AG20443 (cell line): ENCODE measurements at regions not wholly inside any gene's neighbourhood (a gene's known extent, or its start where the extent isn't known, plus 50 kb on each side); places are given as distances from the start of the nearest gene placed in this dataset.

Experiments
- DNase-seq: peaks from one replicate; pipeline ENCODE4 v3.0.0; 2012; ENCODE audit warnings: low spot score, mixed read lengths

DNA sequence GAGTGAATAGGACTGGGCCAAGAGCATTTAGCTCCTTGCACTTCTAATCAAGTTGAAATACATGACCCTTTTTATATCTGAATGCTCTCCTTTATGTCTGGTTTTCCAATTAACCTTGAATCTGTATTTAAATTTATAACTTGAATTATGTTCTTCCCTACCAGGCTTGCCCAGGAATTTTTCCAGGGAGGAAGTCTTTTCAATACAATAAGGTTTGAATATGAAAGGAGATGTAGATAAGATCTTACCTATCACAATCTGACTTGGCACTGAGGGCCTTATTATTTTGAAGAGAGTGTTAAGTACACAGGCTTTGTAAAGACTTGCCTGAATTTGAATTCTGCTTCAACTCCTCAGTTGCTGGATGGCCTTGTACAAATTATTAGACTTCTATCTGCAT is 555.7 kb downstream of the PCDH7 start:
- no peak for DNase-seq

DNA sequence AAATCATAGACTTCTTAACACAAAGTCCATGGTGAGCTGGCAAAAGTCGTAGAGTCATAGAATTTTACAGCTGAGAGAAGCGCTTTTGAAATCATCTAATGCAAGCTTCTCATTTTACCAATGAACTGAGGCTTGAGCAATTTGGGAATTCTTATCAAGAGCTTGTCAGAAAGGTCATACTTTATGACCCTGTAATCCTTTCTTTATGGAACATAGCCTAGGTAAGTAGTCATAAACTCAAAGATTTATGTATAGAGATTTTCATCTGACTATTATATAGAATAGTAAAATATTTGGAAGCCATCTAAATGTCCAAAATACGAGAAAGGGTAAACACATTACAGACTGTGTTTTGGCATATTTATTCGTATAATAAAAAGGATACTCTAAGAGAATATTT is 563.5 kb downstream of the PCDH7 start:
- no peak for DNase-seq

DNA sequence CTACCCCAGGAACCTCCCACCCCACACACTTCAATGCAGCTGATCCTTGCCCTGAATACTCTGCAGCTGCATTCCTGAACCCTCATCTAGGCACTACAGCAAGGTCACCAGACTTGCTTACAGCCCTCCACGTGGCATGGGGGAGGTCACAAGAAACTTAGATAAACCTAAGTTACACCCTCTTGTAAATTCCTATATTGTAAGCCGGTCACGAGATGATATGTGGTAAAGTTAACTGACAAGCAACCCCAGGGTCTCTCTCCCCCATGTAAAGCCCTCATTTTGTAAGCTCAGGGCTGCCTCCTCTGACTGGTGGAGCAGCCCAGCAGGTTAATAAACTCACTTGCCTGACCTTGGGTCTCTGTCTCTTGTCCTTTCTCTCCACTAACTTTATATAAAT is 570.7 kb downstream of the PCDH7 start:
- no peak for DNase-seq

DNA sequence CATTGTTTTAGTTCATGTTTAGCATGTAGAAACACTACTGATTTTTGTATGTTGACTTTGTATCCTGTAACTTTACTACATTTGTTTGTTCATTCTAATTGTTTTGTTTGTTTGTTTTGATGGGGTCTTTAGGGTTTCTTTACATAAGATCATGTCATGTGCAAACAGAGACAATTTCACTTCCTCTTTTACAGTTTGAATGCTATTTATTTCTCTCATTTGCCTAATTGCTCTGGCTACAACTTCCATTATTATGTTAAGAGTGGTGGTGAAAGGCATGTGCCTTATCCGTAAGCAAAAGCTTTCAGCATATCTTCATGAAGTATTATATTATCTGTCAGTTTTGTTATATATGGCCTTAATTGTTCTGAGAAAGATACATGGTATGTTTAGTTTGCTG is 571.1 kb downstream of the PCDH7 start:
- DNase-seq: no peak

DNA sequence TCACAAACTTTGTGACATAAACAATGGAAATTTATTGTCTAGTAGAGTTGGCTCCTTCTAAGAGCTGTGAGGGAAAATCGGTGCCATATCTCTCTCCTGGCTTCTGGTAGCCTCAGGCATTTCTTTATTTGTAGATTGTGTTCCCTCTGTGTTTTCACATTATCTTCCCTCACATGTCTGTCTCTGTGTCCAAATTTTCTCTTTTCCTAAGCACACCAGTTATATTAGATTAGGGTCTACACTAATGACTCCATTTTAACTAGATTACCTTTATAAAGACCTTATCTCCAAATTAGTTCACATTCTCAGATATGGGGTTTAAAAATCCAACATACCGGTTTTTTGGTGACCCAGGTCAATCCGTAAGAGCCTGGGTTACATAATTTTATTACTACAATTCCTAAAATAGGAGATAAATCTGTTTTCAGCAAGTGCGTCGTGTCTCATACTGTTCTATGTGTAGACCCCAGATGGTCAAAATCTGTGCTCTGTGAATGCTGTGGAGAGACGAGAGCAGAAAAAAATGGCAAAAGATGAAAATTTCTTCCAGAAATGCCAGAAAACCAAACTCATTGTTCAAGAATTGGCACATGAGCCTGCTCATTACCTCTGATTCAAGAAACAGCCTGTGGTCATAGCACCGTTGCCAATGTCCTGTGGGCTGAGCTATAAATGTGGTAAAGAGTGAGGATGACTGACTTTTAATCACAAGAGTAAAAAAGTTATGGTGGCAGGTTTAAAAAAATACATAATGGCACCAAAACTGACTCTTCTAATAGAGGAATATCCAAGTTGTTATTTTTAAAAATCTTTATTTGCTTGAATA is 574.7 kb downstream of the PCDH7 start:
- DNase-seq: no peak

DNA sequence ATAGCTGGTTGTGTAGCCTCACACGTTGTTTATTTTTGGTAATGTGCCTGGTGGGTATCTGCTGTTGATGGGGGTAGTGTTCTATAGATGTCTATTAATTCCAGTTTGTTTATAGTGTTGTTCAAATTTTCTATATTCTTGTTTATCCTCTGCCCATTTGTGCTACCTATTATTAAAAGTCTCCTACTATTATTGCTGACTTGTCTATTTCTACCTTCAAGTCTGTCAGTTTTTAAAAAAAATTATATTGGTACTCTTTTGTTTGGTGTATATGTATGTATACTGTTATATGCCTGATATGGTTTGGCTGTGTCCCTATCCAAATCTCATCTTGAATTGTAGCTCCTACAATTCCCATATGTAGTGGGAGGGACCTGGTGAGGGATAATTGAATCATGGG is 578.6 kb downstream of the PCDH7 start:
- no peak for DNase-seq

DNA sequence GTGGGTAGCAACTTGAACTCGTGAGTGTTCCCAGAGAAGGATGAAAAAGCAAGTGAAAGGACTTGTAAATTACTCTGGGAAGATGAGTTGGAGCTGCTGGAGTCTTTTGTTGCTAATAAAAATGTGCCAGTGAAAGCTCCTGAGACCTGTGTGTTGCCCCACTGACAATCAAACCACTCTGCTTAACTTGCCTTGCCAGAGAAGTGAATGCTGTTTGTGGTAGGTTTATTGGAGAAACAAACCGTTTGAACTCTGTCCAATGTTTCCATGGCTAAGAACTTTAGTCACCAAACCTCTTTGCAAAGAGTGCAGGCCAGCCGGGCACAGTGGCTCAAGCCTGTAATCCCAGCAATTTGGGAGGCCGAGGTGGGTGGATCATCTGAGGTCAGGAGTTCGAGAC is 586.9 kb downstream of the PCDH7 start:
- no peak for DNase-seq

DNA sequence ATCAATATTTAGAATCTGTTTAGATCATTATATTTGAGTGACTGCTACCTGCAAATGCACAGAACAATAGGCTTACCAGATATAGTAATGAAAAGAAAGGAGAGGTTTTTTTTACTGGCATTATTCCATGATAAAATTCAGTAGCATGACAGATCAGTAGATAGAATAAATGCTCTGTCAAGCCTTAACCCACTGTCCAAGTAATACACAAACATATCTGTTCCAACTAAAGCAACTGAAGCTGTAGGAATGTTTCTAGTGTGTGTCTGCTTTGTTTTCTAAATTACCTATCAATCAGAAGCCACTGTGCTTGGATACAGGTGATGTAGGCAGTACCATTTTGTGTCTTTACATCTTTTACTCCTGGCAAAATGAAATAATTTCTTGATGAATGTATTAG is 604.6 kb downstream of the PCDH7 start:
- DNase-seq: no peak

DNA sequence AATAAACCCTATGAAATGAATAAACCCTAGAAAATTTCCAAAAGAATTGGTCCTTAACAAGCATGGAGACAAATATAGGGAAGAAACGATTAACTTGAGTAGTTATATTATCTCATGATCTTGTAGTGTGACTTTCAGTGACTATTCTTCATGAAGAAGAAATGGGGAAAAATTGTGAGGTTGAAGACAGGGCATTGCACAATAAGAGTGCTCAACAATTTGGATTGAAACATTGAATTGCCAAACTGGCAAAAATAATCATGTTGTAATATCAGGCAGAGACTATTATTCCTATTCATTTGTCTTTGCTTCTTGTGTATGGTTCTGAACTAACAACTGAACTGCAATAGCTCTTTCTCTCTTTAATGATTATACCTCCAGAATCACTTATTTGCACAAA is 605.1 kb downstream of the PCDH7 start:
- no peak for DNase-seq

DNA sequence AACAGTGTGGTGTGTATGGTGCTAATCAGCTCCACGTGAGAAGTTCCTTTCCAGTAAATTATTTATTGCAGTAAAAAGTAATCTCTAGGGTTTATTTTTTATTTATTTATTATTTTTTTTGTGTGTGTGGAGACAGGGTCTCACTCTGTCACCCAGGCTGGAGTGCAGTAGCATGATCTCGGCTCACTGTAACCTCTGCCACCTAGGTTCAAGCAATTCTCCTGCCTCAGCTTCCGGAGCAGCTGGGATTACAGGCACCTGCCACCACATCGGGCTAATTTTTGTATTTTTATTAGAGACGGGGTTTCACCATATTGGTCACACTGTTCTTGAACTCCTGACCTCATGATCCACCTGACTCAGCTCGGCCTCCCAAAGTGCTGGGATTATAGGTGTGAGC is 606.9 kb downstream of the PCDH7 start:
- no peak for DNase-seq

DNA sequence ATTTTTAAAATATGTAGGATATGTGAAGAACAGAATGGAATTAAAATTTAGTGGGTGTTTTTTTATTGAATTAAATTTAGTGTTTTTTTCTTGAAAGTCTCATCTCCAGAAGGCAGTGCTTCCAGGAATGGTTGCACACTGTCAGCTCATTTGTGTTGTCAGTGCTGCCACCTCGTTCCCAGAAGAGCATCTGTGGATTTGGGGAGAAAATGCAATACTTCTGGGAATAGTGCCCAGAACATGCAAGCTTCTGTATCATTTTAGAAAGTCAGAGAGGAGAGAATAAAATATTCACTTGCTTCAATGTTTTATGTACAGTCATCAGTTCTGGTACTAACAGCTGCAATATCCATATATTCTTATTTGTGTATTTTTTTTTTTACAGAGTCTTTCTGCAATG is 608.8 kb downstream of the PCDH7 start:
- no peak for DNase-seq

DNA sequence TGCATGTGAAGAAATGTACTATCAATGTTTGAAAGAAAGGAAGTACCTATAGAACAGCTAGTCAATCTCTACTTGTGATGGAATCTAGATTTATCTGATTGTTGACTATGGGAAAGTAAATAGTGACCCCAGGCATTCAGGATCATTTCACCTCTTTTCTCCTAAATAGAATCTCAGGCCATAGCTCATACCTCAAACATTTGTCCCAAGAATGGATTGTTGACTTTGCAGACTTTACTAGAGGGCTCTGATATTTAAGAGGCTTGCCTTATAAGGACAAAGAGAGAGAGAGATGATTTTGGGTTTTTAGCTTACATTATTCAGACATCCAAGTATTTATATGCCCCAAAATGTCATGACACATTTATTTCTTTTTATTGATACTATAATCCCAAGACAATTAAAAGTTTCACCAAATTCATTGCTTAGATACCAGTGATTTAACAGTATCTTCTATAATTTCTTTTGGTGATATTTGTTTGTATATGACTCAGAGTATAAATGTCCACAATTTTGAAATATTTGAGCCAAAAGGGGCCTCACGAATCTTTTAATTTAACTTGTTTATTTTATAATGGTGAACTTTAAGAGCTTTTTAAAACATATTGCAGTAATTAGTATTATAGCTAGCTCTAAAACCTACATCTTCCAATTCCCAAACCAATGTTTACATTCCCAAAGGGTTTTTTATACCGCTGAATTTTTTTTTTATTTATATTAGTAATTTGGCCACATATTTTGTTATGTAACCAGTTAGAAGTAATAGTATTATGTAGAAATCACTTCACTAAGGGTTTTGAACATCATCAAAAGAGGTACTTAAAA is 614.1 kb downstream of the PCDH7 start:
- DNase-seq: no peak

DNA sequence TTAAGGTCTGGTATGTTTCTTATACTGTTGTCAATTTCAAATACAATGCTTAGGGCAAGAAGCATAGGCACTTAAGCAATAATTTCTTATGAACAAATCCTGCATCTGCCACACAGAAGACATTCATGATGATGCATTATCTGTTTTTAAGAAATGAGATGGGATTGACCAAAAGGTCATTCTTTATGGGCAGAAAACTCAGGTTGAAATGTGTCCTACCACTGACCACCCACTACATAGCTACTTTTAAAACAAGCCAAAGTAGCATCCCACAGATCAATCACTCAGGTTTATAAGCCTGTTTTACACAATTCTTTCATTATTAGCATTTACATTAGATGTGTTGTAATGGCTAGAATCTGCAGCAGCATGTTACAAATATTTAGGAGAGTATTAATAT is 617.8 kb downstream of the PCDH7 start:
- no peak for DNase-seq

DNA sequence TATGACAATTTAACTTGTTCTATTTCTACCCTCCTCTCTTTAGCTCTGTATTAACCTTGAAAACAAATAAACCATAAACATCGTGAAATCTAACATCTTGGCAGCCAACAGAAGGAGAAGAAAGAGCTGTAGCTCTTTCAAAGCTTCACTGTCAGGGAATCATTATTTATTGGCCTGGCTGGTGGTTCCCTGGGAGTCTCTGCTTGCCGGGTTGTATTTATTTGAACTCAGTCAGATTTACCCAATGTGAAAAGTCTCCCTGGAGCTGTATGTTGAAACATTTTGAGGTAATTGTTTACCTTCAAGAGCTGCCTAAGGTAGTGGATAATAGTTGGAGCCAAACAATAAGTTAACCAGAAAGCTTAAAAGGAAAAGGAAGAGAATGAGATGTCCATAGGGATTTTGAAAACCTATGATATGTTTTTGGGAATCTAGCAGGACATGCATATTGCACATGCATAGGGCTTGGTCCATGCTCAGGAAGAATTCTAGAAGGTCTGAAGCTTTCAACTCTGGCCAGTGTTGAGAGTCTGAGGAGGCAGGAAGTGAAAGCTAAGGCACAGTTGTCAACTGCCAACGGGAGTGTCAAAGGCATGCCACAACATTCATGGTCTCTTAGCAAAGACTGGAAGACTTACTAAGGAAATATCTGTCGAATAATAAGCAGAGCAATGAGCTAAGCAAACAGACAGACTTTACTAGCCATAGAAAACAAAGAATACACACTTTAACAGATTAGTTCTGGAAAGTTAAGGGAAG is 621.6 kb downstream of the PCDH7 start:
- no peak for DNase-seq

DNA sequence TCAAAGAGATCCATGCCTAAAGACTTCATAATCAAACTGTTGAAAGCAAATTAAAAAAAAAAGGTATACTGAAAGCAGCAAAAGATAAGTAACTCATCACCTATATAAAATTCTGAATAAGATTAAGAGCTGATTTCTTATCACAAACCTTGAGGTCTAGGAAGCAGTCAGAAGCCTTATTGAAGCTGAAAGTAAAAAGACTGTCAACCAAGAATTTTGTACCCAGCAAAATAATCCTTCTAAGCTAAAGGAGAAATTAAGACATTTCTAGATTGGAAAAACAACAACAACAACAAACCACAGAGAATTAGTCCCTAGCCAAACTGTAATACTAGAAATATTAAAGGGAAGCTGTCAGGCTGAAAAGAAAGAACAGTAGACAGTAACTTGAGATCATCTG is 622.9 kb downstream of the PCDH7 start:
- no peak for DNase-seq

DNA sequence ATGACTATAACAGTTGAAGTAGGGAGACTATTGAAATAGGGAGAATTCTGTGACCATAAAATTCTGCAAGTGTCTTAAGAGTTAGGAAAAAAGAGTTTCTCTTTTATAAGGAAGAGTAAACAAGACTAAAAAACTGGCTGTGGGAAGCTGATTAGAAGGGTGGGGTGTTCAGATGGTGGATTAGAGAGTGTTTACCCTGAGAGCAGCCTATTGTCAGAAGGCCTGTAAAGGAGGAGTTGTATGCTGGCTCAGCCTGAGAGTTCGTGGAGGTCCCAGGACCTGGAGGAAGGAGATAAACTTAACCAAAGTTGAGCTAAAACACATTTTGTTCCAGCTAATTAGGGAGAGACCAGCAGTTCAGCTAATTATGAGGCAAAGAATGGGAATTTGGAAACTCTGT is 629.7 kb downstream of the PCDH7 start:
- no peak for DNase-seq

DNA sequence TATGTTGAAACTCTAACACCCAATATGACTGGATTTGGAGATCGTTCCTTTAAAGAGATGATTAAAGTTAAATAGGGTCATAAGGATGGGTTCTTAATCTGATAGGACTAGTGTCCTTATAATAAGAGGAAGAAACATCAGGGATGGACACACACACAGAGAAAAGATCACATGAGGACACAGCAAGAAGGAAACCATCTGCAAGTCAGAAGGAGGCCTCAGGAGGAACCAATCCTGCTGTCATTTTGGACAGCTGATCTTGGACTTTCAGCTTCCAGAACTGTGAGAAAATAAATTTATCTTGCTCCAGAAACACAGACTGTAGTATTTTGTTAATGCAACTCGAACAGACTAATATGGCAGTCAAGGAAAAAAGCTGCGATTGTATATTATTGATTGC is 631.5 kb downstream of the PCDH7 start:
- DNase-seq: no peak

DNA sequence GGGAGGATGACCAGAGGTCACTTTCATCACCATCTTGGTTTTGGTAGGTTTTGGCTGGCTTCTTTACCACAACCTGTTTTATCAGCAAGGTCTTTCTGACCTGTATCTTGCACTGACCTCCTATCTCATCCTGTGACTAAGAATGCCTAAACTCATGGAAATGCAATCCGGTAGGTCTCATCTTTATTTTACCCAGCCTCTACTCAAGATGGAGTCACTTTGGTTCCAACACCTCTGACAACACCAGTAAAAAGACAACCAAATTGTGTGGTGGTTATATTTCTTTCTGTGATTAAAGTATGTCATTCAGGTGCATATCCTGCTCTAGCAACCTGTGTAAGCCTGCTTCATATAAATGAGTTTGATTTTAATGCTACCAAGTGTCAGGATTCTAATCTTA is 636.7 kb downstream of the PCDH7 start:
- no peak for DNase-seq

DNA sequence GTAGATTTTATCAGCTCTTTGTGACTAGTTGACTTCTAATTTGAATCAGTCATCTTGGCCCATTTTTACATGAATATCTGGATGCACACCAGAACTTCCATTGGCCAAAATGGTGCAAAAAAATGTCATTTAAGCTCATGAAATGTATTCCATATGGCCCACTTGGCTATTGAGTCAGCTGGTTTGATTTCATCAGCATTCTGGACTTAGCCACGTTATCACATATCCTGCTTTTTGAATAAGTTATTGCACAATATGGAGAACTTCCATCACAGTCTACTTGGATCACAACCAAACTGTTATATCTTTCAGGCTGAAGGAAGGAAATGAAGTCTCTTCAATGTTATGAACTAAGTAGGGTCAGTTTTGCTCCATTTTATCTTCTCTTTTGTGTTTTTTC is 640.6 kb downstream of the PCDH7 start:
- peak; percentile 13 for DNase-seq

DNA sequence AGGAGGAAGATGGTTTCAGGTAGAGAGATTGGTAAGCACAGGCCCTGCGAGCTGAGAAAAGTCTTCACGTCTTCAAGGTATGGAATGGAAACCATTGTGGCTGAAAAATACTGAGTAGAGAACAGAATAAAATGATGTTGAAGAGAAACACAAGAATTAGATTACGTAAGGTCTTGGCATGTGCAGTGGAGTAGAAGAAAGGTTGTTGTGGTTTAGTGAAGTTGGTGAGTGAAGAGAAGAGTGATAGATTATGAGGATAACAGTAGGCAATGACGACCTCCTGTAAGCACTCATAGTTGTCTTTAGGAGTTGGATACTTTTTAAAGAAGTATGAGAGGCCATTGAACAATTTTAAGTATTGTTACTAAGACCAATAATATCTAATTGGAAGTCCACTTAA is 642.6 kb downstream of the PCDH7 start:
- DNase-seq: no peak

DNA sequence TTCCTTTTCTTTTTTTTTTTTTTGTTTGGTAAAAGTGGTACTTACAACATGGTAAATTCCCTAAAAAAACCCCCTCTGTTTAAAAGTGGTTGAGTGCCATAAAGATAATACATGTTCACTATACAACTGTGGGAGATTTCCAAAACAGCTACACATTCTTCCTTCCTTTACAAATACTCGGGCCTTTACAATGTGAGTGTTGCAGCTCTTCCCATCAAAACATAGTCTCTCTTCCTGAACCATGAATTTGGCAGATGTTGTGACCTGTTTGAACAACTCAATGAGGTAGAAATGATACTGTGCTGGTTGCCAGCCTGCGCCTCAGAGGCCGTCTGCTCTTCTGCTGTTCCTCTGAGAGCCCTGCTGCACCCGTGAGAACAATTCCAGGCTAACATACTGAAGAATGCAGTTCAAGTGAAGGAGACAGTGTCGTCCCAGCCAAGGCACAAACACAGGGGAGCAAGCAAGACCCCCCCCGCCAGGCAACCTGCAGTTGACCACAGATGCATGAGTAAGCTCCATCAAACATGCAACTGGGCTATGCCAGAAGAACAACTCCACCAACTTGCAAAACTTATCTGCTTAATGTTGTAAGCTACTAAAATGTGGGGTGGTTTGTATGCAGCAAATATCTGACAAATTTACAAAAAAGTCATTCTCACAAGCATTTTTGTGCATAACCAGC is 645.0 kb downstream of the PCDH7 start:
- DNase-seq: peak; percentile 10

DNA sequence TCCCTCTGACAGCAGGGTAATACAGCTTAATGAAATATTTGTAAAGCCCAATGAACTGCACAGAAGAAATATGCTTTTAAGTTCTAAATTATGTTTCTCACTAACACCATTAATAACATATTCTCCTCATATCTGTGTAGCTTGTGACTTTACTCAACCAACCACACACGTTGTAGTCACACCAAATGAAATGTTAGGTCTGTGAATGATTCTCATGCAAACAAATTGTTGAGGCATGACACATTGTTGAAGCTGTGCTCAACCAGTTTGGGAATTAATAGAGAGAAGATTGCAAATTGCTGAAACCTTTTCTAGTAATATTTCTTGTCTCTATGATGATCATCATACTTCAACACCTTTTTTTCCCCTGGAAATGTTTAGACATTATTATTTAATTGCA is 645.9 kb downstream of the PCDH7 start:
- DNase-seq: peak; percentile 35
